ENCODE measurements at regions not wholly inside any gene's neighbourhood (a gene's known extent, or its start where the extent isn't known, plus 50 kb on each side); places are given as distances from the start of the nearest gene placed in this dataset.

DNA sequence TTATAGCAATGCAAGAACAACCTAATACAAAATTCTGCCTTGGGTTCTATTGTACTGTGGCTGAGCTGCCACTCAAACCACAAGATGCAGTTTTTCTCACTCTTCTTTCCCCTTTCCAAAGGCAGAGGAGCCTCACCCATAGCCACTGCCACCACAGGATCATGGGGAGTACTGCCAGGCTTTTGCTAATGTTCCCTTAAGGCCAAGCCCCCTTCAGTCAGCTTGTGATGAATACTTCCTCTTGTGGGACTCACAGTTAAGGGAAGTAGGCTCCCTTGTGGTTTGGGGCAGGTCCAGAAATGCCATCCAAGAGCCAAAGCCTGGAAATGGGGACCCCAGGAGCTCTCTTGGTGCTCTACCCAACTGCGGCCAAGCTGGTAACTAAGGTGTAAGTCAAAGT, 258.7 kb downstream of the SPATA31D1 start:
- Histone ChIP-seq H3K4me1 (replicated peaks in 1 of 2; ENCODE audit: control insufficient read depth in 2 of 2, insufficient read depth in 2 of 2, low read length in 2 of 2) (no peaks in the 10 kb centered on the region), H3K4me2 (ENCODE audit: insufficient read depth, low read length) (no peak overlapping the region), H3K36me3 (ENCODE audit: control insufficient read depth, insufficient read depth, low read length) (no peaks in the 10 kb centered on the region), H3K4me3 (no peak overlapping the region), H3K9me3 (replicated peaks; ENCODE audit: control insufficient read depth, insufficient read depth, low read depth, low read length) (no peaks in the 10 kb centered on the region), H2AFZ (ENCODE audit: low read depth, low read length) (no peak overlapping the region), H3K9ac (ENCODE audit: insufficient read depth in 1 of 2, low read depth in 2 of 2, low read length in 2 of 2) (no peak overlapping the region), H3K27ac (ENCODE audit: extremely low read depth, low read depth, low read length) (no peak overlapping the region), H3K79me2 (ENCODE audit: control insufficient read depth, insufficient read depth, low read length) (no peaks in the 10 kb centered on the region), H3K9me1 (ENCODE audit: control insufficient read depth, insufficient read depth, low read length) (no peaks in the 10 kb centered on the region), H4K20me1 (replicated peaks; ENCODE audit: control insufficient read depth, insufficient read depth, low read length) (no peaks in the 10 kb centered on the region), H3K27me3 (ENCODE audit: control insufficient read depth in 2 of 2, insufficient read depth in 2 of 2, low read length in 2 of 2) (no peaks in the 10 kb centered on the region)
- DNase-seq (ENCODE audit: extremely low read depth in 1 of 4, low spot score in 3 of 4) (no peak), ATAC-seq (no peak), FAIRE-seq (no peak)
- POLR2A ChIA-PET, result no interaction called here
- intact Hi-C loops (cut with micrococcal nuclease) (no loop called here), in situ Hi-C loops (cut with MboI) (no loop called here)
- 0% methylated on average over 1 of the region's 1 CpG for WGBS (ENCODE audit: insufficient coverage, low coverage, missing lambda C conversion rate)
- BruUV-seq (replicated peaks), result no TSS peak
- CTCF ChIA-PET (ENCODE audit: low intra/inter-chr PET ratio), result no interaction called here
- TF ChIP-seq, protein P1, sequence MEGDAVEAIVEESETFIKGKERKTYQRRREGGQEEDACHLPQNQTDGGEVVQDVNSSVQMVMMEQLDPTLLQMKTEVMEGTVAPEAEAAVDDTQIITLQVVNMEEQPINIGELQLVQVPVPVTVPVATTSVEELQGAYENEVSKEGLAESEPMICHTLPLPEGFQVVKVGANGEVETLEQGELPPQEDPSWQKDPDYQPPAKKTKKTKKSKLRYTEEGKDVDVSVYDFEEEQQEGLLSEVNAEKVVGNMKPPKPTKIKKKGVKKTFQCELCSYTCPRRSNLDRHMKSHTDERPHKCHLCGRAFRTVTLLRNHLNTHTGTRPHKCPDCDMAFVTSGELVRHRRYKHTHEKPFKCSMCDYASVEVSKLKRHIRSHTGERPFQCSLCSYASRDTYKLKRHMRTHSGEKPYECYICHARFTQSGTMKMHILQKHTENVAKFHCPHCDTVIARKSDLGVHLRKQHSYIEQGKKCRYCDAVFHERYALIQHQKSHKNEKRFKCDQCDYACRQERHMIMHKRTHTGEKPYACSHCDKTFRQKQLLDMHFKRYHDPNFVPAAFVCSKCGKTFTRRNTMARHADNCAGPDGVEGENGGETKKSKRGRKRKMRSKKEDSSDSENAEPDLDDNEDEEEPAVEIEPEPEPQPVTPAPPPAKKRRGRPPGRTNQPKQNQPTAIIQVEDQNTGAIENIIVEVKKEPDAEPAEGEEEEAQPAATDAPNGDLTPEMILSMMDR (IDR thresholded peaks at IDR 0.05 in 2 of 3, conservative IDR thresholded peaks at IDR 0.05 in 1 of 3; ENCODE audit: insufficient read depth in 2 of 3, low read depth in 1 of 3, low read length in 3 of 3), result no peak
- no peak for TF ChIP-seq BCOR (IDR thresholded peaks at IDR 0.05)
- no peak for TF ChIP-seq HDAC3 (IDR thresholded peaks at IDR 0.05; ENCODE audit: borderline replicate concordance, partially characterized antibody)
- TF ChIP-seq, protein P2, sequence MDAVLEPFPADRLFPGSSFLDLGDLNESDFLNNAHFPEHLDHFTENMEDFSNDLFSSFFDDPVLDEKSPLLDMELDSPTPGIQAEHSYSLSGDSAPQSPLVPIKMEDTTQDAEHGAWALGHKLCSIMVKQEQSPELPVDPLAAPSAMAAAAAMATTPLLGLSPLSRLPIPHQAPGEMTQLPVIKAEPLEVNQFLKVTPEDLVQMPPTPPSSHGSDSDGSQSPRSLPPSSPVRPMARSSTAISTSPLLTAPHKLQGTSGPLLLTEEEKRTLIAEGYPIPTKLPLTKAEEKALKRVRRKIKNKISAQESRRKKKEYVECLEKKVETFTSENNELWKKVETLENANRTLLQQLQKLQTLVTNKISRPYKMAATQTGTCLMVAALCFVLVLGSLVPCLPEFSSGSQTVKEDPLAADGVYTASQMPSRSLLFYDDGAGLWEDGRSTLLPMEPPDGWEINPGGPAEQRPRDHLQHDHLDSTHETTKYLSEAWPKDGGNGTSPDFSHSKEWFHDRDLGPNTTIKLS (IDR thresholded peaks at IDR 0.05; ENCODE audit: borderline replicate concordance, low read depth), result no peak
- TF ChIP-seq ZNF274 (IDR thresholded peaks at IDR 0.05; ENCODE audit: borderline replicate concordance, low read depth, low read length), result no peak
- TF ChIP-seq, protein P3, sequence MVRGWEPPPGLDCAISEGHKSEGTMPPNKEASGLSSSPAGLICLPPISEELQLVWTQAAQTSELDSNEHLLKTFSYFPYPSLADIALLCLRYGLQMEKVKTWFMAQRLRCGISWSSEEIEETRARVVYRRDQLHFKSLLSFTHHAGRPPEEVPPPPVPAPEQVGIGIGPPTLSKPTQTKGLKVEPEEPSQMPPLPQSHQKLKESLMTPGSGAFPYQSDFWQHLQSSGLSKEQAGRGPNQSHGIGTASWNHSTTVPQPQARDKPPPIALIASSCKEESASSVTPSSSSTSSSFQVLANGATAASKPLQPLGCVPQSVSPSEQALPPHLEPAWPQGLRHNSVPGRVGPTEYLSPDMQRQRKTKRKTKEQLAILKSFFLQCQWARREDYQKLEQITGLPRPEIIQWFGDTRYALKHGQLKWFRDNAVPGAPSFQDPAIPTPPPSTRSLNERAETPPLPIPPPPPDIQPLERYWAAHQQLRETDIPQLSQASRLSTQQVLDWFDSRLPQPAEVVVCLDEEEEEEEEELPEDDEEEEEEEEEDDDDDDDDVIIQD (CRISPR knock-in tag; IDR thresholded peaks at IDR 0.05), result no peak
- TF ChIP-seq, protein P4, sequence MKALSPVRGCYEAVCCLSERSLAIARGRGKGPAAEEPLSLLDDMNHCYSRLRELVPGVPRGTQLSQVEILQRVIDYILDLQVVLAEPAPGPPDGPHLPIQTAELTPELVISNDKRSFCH (CRISPR knock-in tag; IDR thresholded peaks at IDR 0.05), result no peak
- TF ChIP-seq, protein P4 (tag; IDR thresholded peaks at IDR 0.05), result no peak
- TF ChIP-seq, protein P5, sequence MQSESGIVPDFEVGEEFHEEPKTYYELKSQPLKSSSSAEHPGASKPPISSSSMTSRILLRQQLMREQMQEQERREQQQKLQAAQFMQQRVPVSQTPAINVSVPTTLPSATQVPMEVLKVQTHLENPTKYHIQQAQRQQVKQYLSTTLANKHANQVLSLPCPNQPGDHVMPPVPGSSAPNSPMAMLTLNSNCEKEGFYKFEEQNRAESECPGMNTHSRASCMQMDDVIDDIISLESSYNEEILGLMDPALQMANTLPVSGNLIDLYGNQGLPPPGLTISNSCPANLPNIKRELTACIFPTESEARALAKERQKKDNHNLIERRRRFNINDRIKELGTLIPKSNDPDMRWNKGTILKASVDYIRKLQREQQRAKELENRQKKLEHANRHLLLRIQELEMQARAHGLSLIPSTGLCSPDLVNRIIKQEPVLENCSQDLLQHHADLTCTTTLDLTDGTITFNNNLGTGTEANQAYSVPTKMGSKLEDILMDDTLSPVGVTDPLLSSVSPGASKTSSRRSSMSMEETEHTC (IDR thresholded peaks at IDR 0.05), result no peak
- TF ChIP-seq, protein P6, sequence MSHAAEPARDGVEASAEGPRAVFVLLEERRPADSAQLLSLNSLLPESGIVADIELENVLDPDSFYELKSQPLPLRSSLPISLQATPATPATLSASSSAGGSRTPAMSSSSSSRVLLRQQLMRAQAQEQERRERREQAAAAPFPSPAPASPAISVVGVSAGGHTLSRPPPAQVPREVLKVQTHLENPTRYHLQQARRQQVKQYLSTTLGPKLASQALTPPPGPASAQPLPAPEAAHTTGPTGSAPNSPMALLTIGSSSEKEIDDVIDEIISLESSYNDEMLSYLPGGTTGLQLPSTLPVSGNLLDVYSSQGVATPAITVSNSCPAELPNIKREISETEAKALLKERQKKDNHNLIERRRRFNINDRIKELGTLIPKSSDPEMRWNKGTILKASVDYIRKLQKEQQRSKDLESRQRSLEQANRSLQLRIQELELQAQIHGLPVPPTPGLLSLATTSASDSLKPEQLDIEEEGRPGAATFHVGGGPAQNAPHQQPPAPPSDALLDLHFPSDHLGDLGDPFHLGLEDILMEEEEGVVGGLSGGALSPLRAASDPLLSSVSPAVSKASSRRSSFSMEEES (CRISPR knock-in tag; IDR thresholded peaks at IDR 0.05), result no peak
- TF ChIP-seq SIRT6 (IDR thresholded peaks at IDR 0.05; ENCODE audit: low read depth, low read length), result no peak
- no peak for TF ChIP-seq HMGN3 (IDR thresholded peaks at IDR 0.05; ENCODE audit: borderline replicate concordance, extremely low read depth, insufficient read length, low read depth, low read length)
- no peak for TF ChIP-seq PHF21A (IDR thresholded peaks at IDR 0.05; ENCODE audit: borderline replicate concordance, low read depth)
- TF ChIP-seq SMAD1 (IDR thresholded peaks at IDR 0.05; ENCODE audit: low read depth, low read length, partially characterized antibody), result no peak
- TF ChIP-seq ZNF124 (CRISPR knock-in tag; IDR thresholded peaks at IDR 0.05), result no peak

Measured in K562 (cell line).